GM12873 (cell line): ENCODE measurements at regions not wholly inside any gene's neighbourhood (a gene's known extent, or its start where the extent isn't known, plus 50 kb on each side); places are given as distances from the start of the nearest gene placed in this dataset.

Experiments used
- TF ChIP-seq, protein P1 (sequence below): IDR thresholded peaks from 2 replicates; pipeline ENCODE4 v1.5.1; 2012; ENCODE audit warnings: low read depth, mild to moderate bottlenecking, moderate library complexity, low read length, control low read depth; ENCODE audit not compliant: insufficient read depth; ENCODE audit errors: missing control alignments

DNA sequence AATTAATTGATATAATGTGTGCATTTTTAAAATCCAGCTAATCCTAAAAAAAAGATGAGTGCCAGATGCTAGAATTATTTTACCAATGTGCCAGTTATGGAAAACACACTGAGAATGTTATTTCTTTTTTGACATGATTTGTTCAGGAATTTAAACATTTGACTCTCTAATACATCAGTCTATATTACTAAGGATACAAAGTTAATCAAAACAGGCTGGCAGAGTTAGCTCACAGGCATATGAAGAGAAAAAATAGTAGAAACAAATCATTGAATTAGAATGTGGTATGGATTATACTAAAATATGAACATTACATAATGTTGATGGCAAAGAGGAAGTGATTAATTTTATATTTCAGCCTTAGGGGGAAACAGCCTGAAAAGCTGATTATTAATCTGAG is 368.3 kb upstream of the GJE1 start:
- TF ChIP-seq, protein P1, sequence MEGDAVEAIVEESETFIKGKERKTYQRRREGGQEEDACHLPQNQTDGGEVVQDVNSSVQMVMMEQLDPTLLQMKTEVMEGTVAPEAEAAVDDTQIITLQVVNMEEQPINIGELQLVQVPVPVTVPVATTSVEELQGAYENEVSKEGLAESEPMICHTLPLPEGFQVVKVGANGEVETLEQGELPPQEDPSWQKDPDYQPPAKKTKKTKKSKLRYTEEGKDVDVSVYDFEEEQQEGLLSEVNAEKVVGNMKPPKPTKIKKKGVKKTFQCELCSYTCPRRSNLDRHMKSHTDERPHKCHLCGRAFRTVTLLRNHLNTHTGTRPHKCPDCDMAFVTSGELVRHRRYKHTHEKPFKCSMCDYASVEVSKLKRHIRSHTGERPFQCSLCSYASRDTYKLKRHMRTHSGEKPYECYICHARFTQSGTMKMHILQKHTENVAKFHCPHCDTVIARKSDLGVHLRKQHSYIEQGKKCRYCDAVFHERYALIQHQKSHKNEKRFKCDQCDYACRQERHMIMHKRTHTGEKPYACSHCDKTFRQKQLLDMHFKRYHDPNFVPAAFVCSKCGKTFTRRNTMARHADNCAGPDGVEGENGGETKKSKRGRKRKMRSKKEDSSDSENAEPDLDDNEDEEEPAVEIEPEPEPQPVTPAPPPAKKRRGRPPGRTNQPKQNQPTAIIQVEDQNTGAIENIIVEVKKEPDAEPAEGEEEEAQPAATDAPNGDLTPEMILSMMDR, result no peak

DNA sequence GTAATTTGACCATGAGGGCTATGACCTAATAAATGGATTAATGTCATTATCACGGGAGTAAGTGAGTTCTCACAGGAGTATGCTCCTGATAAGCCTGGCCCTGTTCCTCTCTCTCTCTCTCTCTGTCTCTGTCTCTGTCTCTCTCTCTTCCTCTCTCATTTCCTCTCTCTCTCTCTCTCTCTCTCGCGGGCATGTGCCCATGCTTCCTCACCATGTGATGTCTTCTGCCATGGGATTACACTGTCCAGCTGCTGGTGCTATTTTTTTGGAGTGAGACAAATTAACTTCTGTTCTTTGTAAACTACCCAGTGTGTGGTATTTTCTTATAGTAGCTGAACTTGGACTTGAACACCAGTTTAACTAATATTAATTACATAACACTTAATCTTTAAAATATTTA is 374.3 kb upstream of the GJE1 start:
- TF ChIP-seq, protein P1, result no peak

DNA sequence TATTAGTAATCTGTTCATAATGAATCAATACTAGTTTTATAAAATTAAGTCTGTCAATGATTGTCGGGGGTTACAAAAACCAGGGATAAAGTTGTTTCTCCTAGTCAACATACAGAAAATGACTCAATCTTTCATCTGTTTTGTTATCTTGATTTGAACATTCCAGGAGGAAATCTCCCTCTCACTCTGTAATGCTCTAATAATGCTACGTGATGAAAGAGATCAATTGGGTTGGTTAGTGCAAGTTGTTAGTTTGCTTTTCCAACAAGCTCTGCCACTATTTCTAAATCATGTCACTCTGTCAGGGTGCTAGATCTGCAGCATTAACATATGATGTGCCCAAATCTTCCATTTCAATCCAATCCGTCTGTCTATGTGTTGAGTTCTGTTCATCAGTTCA is 379.5 kb upstream of the GJE1 start:
- TF ChIP-seq, protein P1, result no peak

DNA sequence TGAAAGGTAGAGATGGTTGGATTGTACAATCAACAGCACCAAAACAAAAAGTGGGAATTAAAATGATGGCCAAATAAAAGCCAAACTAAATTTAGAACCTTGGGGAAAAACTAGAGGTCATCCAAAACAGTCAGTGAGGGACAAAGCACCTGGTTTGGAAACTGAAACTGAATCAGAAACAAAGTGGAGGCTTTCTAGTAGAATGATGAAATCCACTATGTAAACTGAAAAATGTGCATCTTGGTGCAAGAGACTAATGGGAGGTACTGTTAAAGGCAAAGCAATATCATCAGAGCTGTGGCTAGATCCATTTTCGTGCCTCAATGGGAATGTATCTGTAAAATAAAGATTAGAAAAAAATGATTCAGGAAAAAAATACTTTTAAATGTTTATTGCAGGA is 380.0 kb upstream of the GJE1 start:
- TF ChIP-seq, protein P1, result no peak

DNA sequence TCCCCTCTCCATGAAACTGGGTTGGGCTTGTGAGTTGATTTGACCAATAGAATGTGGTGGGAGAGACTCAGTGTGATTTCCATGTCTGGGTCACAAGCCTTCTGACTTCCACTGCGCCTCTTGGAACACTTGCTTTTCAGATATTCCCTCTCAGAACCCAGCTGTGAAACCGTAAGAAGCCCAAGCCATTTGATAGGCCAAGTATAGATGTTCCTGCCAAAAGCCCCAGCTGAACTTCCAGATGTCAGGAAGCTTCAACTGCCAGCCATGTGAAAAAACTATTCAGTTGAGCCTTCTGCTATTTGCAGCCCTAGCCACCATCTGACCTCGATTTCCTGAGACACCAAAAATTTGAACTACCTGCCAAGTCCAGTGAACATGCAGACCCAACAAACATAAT is 387.8 kb upstream of the GJE1 start:
- TF ChIP-seq, protein P1, result no peak

DNA sequence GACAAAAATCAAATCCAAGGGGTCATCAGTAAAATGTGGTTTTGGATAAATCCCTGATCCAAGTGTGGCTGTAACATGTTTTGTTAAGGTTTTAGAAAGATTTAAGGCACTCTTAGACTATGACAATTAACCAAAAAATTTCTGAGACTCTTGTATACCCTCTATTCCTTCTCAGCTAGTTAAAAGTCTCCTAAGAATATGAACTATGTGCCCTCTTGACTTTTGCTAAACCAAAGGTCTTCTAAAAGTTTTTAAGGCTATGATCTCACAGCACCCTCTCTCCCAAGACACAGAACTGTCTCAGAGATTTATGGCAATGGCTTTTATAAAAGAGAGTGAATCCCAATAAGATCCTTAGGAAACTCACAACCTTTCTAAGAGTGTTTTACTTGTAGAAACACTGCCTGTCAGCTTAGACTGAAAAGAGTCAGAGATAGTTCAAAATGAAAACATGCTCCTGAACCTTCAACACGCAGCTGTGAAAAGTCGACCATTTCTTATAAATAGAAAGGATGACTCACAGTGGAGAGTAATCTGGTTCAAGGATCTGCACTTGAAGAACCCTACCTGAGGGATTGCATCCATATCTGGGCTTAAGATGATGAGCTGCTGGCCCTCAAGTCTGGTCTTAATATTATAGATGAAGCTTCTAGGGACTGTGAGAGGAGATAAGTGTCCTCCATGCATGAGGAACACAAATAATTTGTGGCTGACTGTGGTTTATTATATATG is 388.4 kb upstream of the GJE1 start:
- TF ChIP-seq, protein P1, result no peak

DNA sequence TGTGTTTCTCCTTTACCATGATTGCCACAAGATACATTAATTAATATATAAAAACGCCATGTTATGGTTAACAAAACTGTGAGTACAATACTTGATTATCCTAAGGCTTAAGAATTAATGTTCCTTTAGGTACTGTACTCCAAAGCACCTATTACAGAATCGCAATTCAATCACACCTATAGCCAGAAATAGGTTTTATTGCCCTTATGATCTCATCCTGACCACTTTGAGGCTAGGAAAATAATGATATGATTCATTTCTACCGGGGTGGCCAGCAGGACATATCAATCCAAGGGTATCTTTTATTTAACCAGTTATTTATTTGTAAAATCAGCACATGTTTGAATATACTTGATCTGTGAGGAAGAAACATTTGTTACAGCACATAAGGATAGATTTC is 396.6 kb upstream of the GJE1 start:
- TF ChIP-seq, protein P1, result no peak
